Ishikawa (cell line): ENCODE measurements at regions not wholly inside any gene's neighbourhood (a gene's known extent, or its start where the extent isn't known, plus 50 kb on each side); places are given as distances from the start of the nearest gene placed in this dataset.

Source experiments
- CEBPB ChIP-seq: IDR thresholded peaks from 2 replicates; pipeline ENCODE4 v1.6.1; 2012
- CREB1 ChIP-seq: IDR thresholded peaks from 2 replicates; pipeline ENCODE4 v1.6.1; 2012; ENCODE audit warnings: low read depth
- EGR1 ChIP-seq: IDR thresholded peaks from 2 replicates; pipeline ENCODE4 v1.6.1; 2012
- EP300 ChIP-seq: IDR thresholded peaks from 2 replicates; pipeline ENCODE4 v1.6.1; 2012; ENCODE audit warnings: borderline replicate concordance
- FOXM1 ChIP-seq: IDR thresholded peaks from 2 replicates; pipeline ENCODE4 v1.6.1; 2012; ENCODE audit warnings: low read depth, borderline replicate concordance
- MAX ChIP-seq: IDR thresholded peaks from 2 replicates; pipeline ENCODE4 v1.6.1; 2012
- NFIC ChIP-seq: IDR thresholded peaks from 2 replicates; pipeline ENCODE4 v1.6.1; 2012
- RAD21 ChIP-seq: IDR thresholded peaks from 2 replicates; pipeline ENCODE4 v1.6.1; 2012; ENCODE audit warnings: low read depth
- REST ChIP-seq: IDR thresholded peaks from 2 replicates; pipeline ENCODE4 v1.6.1; 2012; ENCODE audit warnings: low read depth, mild to moderate bottlenecking
- TAF1 ChIP-seq: IDR thresholded peaks from 2 replicates; pipeline ENCODE4 v1.6.1; 2012; ENCODE audit warnings: low read depth, mild to moderate bottlenecking
- TCF12 ChIP-seq: IDR thresholded peaks from 2 replicates; pipeline ENCODE4 v1.6.1; 2012; ENCODE audit warnings: low read depth
- TEAD4 ChIP-seq: IDR thresholded peaks from 2 replicates; pipeline ENCODE4 v1.6.1; 2012
- USF1 ChIP-seq: IDR thresholded peaks from 2 replicates; pipeline ENCODE4 v1.6.1; 2012
- YY1 ChIP-seq: IDR thresholded peaks from 2 replicates; pipeline ENCODE4 v1.6.1; 2012; ENCODE audit warnings: low read depth
- ZBTB7A ChIP-seq: IDR thresholded peaks from 2 replicates; pipeline ENCODE4 v1.6.1; 2012; ENCODE audit warnings: low read depth

GRCh38 chr9:80078826-80079225, 507.1 kb downstream of the TLE4 start:
- TF ChIP-seq CEBPB (no peak), EGR1 (no peak), FOXM1 (no peak), CREB1 (no peak), TAF1 (no peak), ZBTB7A (no peak), TCF12 (no peak), USF1 (no peak), NFIC (no peak), EP300 (no peak), RAD21 (no peak), YY1 (no peak), MAX (no peak), REST (no peak)

- TF ChIP-seq TAF1, result no peak
- TF ChIP-seq CREB1, result no peak
- TF ChIP-seq MAX, result no peak
- no peak for TF ChIP-seq YY1
- TF ChIP-seq NFIC, result no peak
- no peak for TF ChIP-seq REST
- TF ChIP-seq TCF12, result no peak
- TF ChIP-seq EGR1, result no peak
- no peak for TF ChIP-seq CEBPB
- no peak for TF ChIP-seq ZBTB7A
- TF ChIP-seq EP300, result no peak
- no peak for TF ChIP-seq FOXM1
- TF ChIP-seq RAD21, result no peak
- TF ChIP-seq USF1, result no peak
- TF ChIP-seq TEAD4, result no peak
Observed at GRCh38 chr9:80077059-80077458, 505.3 kb downstream of the TLE4 start.

- no peak for TF ChIP-seq YY1
- TF ChIP-seq MAX, result no peak
- TF ChIP-seq RAD21, result no peak
- TF ChIP-seq FOXM1, result no peak
- TF ChIP-seq TCF12, result no peak
- TF ChIP-seq EGR1, result no peak
- TF ChIP-seq REST, result no peak
- no peak for TF ChIP-seq CREB1
- TF ChIP-seq CEBPB, result no peak
- TF ChIP-seq TEAD4, result no peak
- no peak for TF ChIP-seq TAF1
- no peak for TF ChIP-seq USF1
- no peak for TF ChIP-seq ZBTB7A
- no peak for TF ChIP-seq NFIC
- no peak for TF ChIP-seq EP300
Observed at GRCh38 chr9:80076162-80076561, 504.4 kb downstream of the TLE4 start.

GRCh38 chr9:80074439-80074838, 502.7 kb downstream of the TLE4 start:
- TF ChIP-seq ZBTB7A (no peak), YY1 (no peak), FOXM1 (no peak), MAX (no peak), NFIC (no peak), CEBPB (no peak), TAF1 (no peak), RAD21 (no peak), REST (no peak), TCF12 (no peak), USF1 (no peak), TEAD4 (no peak), EP300 (no peak), EGR1 (no peak), CREB1 (no peak)
